ENCODE measurements at regions not wholly inside any gene's neighbourhood (a gene's known extent, or its start where the extent isn't known, plus 50 kb on each side); places are given as distances from the start of the nearest gene placed in this dataset.
A peak's percentile ranks its signal among the peaks of the same experiment; 100 is the strongest.

GRCh38 chr18:31213641-31214040 is 51.0 kb upstream of the DSC1 start:
- Histone ChIP-seq H3K4me1 (no peaks in the 10 kb centered on the region), H3K27ac (no peak overlapping the region), H3K4me3 (no peak overlapping the region), H3K27me3 (no peaks in the 10 kb centered on the region), H3K36me3 (no peaks in the 10 kb centered on the region), H3K9me3 (no peaks in the 10 kb centered on the region)
- DNase-seq, result no peak
- ATAC-seq, result no peak
- no peak for TF ChIP-seq CTCF (IDR thresholded peaks at IDR 0.05)
- intact Hi-C loops (cut with DNase I), result no loop called here

- no peak for ATAC-seq
- TF ChIP-seq CTCF (IDR thresholded peaks at IDR 0.05), result no peak
- peak in 1 of 4 donors; percentile 20 for DNase-seq
- Histone ChIP-seq H3K9me3 (peaks cover 0 to 5% of the 10 kb centered on the region in 2 donors), H3K27ac (no peak overlapping the region), H3K4me1 (no peaks in the 10 kb centered on the region), H3K36me3 (no peaks in the 10 kb centered on the region), H3K27me3 (no peaks in the 10 kb centered on the region), H3K4me3 (no peak overlapping the region)
- intact Hi-C loops (cut with DNase I), result no loop called here
Observed at GRCh38 chr18:31217038-31217849, 54.6 kb upstream of the DSC1 start.

GRCh38 chr18:31218671-31219383 is 56.2 kb upstream of the DSC1 start:
- ATAC-seq, result no peak
- Histone ChIP-seq H3K27me3 (no peaks in the 10 kb centered on the region), H3K4me3 (no peak overlapping the region), H3K4me1 (no peaks in the 10 kb centered on the region), H3K27ac (no peak overlapping the region), H3K36me3 (no peaks in the 10 kb centered on the region), H3K9me3 (peaks cover 0 to 8% of the 10 kb centered on the region in 2 donors)
- TF ChIP-seq CTCF (IDR thresholded peaks at IDR 0.05), result no peak
- DNase-seq, result no peak
- intact Hi-C loops (cut with DNase I), result no loop called here

GRCh38 chr18:31219395-31219794 is 56.7 kb upstream of the DSC1 start:
- no peak for TF ChIP-seq CTCF (IDR thresholded peaks at IDR 0.05)
- Histone ChIP-seq H3K27me3 (no peaks in the 10 kb centered on the region), H3K36me3 (no peaks in the 10 kb centered on the region), H3K9me3 (peaks cover 0 to 8% of the 10 kb centered on the region in 2 donors), H3K27ac (no peak overlapping the region), H3K4me3 (no peak overlapping the region), H3K4me1 (no peaks in the 10 kb centered on the region)
- ATAC-seq (no peak), DNase-seq (no peak)
- intact Hi-C loops (cut with DNase I), result no loop called here

GRCh38 chr18:31223371-31223770 is 60.7 kb upstream of the DSC1 start:
- peaks cover 0 to 8% of the 10 kb centered on the region in 2 donors for H3K9me3 ChIP-seq
- H3K36me3 ChIP-seq, result no peaks in the 10 kb centered on the region
- intact Hi-C loops (cut with DNase I), result no loop called here
- ATAC-seq, result no peak
- no peak overlapping the region for H3K4me3 ChIP-seq
- no peaks in the 10 kb centered on the region for H3K4me1 ChIP-seq
- no peak overlapping the region for H3K27ac ChIP-seq
- DNase-seq, result no peak
- no peaks in the 10 kb centered on the region for H3K27me3 ChIP-seq
- TF ChIP-seq CTCF (IDR thresholded peaks at IDR 0.05), result no peak

Measured in left lung (tissue), 4 donors.